Cardiac fibroblast (primary cell): ENCODE measurements at regions not wholly inside any gene's neighbourhood (a gene's known extent, or its start where the extent isn't known, plus 50 kb on each side); places are given as distances from the start of the nearest gene placed in this dataset.

ENCODE experiments used
- DNase-seq, 2 donors: peaks; one replicate each; pipeline versions ENCODE4 v3.0.0 to v3.0.0-alpha.2; 2010; ENCODE audit warnings: low read depth in 2 of 2
- H3K4me3 ChIP-seq, 2 donors: replicated peaks in 1 of 2; 1 replicate in 1 of 2; 2 replicates in 1 of 2; pipeline ENCODE4 v1.5.1; 2011; ENCODE audit warnings: low read depth in 2 of 2, low read length in 2 of 2, mild to moderate bottlenecking in 2 of 2, moderate library complexity in 1 of 2
- CTCF ChIP-seq: IDR thresholded peaks from one replicate; pipeline ENCODE4 v1.5.1; 2011; ENCODE audit warnings: low read depth, mild to moderate bottlenecking, low read length, inconsistent platforms

- no peak for DNase-seq
- TF ChIP-seq CTCF: no peak
- no peak overlapping the region for H3K4me3 ChIP-seq
These were observed 214.2 kb upstream of the TPM1 start for GRCh38 chr15:62828364-62828763.

- no peak overlapping the region for H3K4me3 ChIP-seq
- TF ChIP-seq CTCF: no peak
These were observed 210.3 kb upstream of the TPM1 start for GRCh38 chr15:62832231-62832630.

GRCh38 chr15:62833646-62834045, 208.9 kb upstream of the TPM1 start:
- H3K4me3 ChIP-seq: no peak overlapping the region
- no peak for DNase-seq
- no peak for TF ChIP-seq CTCF

More at GRCh38 chr15:62832231-62832630, 210.3 kb upstream of the TPM1 start:
- DNase-seq: no peak

- H3K4me3 ChIP-seq: no peak overlapping the region
- DNase-seq: no peak
- TF ChIP-seq CTCF: no peak
These were observed 207.7 kb upstream of the TPM1 start for GRCh38 chr15:62834686-62835329.

GRCh38 chr15:62835351-62835750, 207.2 kb upstream of the TPM1 start:
- TF ChIP-seq CTCF: no peak
- peak; percentile 44 to 48 for DNase-seq
- no peak overlapping the region for H3K4me3 ChIP-seq

GRCh38 chr15:62835762-62836161, 206.8 kb upstream of the TPM1 start:
- TF ChIP-seq CTCF: no peak
- no peak for DNase-seq
- H3K4me3 ChIP-seq: no peak overlapping the region

GRCh38 chr15:62840526-62841268, 201.8 kb upstream of the TPM1 start:
- no peak overlapping the region for H3K4me3 ChIP-seq
- no peak for DNase-seq
- TF ChIP-seq CTCF: no peak
